ENCODE measurements at regions not wholly inside any gene's neighbourhood (a gene's known extent, or its start where the extent isn't known, plus 50 kb on each side); places are given as distances from the start of the nearest gene placed in this dataset.

DNA sequence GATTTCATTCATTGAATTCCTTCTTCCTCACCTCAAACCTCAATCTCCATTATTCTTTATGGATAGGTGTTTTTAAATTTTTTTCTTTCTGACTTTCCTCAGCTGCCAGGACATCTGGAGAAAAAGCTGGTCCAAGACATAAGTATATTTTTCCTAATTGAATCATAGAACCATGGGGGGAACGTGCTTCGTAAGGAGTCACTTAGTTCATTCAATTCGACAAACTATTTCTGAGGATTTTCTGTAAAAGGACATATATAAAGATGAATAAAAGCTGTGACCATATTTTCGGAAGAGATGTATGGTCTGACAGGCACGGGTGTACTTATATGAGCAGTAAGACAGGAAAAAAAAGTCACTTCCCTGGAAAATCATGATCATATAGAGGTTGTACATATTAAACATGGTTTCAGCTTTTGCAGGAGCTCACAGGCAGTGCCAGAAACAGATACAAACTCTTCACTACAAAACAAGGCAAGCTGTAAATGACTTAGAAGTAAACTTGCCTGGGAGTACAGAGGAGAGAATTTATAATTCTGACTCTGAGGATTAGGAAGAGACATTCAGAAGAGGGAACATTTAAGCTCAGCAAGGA, 88.2 kb upstream of the EGR2 start:
- DNase-seq (no peak), ATAC-seq (ENCODE audit: low read depth) (no peak)
- no peaks in the 10 kb centered on the region for H3K9me3 ChIP-seq (ENCODE audit: control insufficient read depth, insufficient read depth, low read length)
- WGBS, 2 experiments (ENCODE audit: extremely low coverage in 2 of 2, insufficient read length in 1 of 2): no CpG with 5 or more reads among the region's 5 CpGs
- H3K4ac ChIP-seq (ENCODE audit: low read depth, low read length): no peak overlapping the region
- H3K27me3 ChIP-seq (ENCODE audit: control insufficient read depth, insufficient read depth, low read length): no peaks in the 10 kb centered on the region
- no peak overlapping the region for H4K91ac ChIP-seq (ENCODE audit: insufficient read depth, low read depth, low read length)
- in situ Hi-C loops (cut with MboI; ENCODE audit: low sequenced_read_pairs) (no loop called here), intact Hi-C loops (cut with micrococcal nuclease) (no loop called here), dilution Hi-C loops (cut with HindIII; ENCODE audit: low sequenced_read_pairs, unreplicated experiment) (no loop called here)
- H3K4me3 ChIP-seq (ENCODE audit: insufficient read depth, low read depth, low read length): no peak overlapping the region
- no peak overlapping the region for H3K14ac ChIP-seq (replicated peaks; ENCODE audit: low read depth, low read length)
- H3K23ac ChIP-seq (ENCODE audit: low read depth, low read length): no peak overlapping the region
- H2AK5ac ChIP-seq (ENCODE audit: low read depth, low read length): no peak overlapping the region
- no peaks in the 10 kb centered on the region for H3K4me1 ChIP-seq (ENCODE audit: control insufficient read depth, insufficient read depth, low read length)
- no peak for TF ChIP-seq USF2 (IDR thresholded peaks at IDR 0.05; ENCODE audit: low read depth, low read length)
- TF ChIP-seq SMC3 (IDR thresholded peaks at IDR 0.05; ENCODE audit: low read depth, low read length): no peak
- no TSS peak for BruUV-seq (replicated peaks)
- CTCF ChIA-PET: no interaction called here
- POLR2A ChIA-PET (ENCODE audit: unreplicated experiment): no interaction called here
- H3K36me3 ChIP-seq (ENCODE audit: control insufficient read depth, insufficient read depth, low read length): no peaks in the 10 kb centered on the region
- no peak overlapping the region for H3K27ac ChIP-seq (ENCODE audit: insufficient read depth, low read length)
- H2BK5ac ChIP-seq (ENCODE audit: low read depth, low read length, poor library complexity, severe bottlenecking): no peak overlapping the region
- H4K20me1 ChIP-seq (ENCODE audit: insufficient read depth, low read length): no peaks in the 10 kb centered on the region
- no peak overlapping the region for H3K56ac ChIP-seq (ENCODE audit: extremely low read depth, insufficient read depth, low read length)
- no peak overlapping the region for H3K18ac ChIP-seq (ENCODE audit: low read depth, low read length)
- no peak overlapping the region for H2BK120ac ChIP-seq (ENCODE audit: low read depth, low read length)
- H2AFZ ChIP-seq (replicated peaks; ENCODE audit: low read length, poor library complexity): no peak overlapping the region
- no peaks in the 10 kb centered on the region for H3K9me1 ChIP-seq (ENCODE audit: insufficient read depth, low read length)
- H3K9ac ChIP-seq (ENCODE audit: low read depth, low read length): no peak overlapping the region
- H4K5ac ChIP-seq (ENCODE audit: low read depth, low read length): no peak overlapping the region
- H2BK15ac ChIP-seq (ENCODE audit: low read depth, low read length): no peak overlapping the region
- no peak overlapping the region for H2BK20ac ChIP-seq (ENCODE audit: low read depth, low read length)
- no peak overlapping the region for H2AK9ac ChIP-seq (replicated peaks; ENCODE audit: low read depth, low read length, poor library complexity)
- no peak overlapping the region for H4K8ac ChIP-seq (ENCODE audit: low read depth in 2 of 2, low read length in 2 of 2)
- H3K4me2 ChIP-seq (ENCODE audit: low read depth, low read length): no peak overlapping the region
- no peaks in the 10 kb centered on the region for H3K79me1 ChIP-seq (ENCODE audit: low read depth in 1 of 2, low read length in 2 of 2)

Data from IMR-90 (cell line).